ENCODE measurements at regions not wholly inside any gene's neighbourhood (a gene's known extent, or its start where the extent isn't known, plus 50 kb on each side); places are given as distances from the start of the nearest gene placed in this dataset.

GRCh38 chr20:40610730-40611129 lies 78.3 kb downstream of the MAFB start:
- Histone ChIP-seq H3K9me3 (ENCODE audit: control insufficient read depth, low read length) (no peaks in the 10 kb centered on the region), H3K4me1 (ENCODE audit: control insufficient read depth, insufficient read depth, low read length) (no peaks in the 10 kb centered on the region), H3K9ac (ENCODE audit: low read length) (no peak overlapping the region), H3K4me3 (ENCODE audit: low read length) (no peak overlapping the region), H3K27me3 (replicated peaks; ENCODE audit: control insufficient read depth, insufficient read depth, low read length) (peaks cover 21% of the 10 kb centered on the region), H3K36me3 (ENCODE audit: control insufficient read depth, insufficient read depth, low read length, severe bottlenecking) (no peaks in the 10 kb centered on the region)
- DNase-seq (ENCODE audit: low read depth), result no peak

- no peaks in the 10 kb centered on the region for H3K9me3 ChIP-seq (ENCODE audit: control insufficient read depth, low read length)
- DNase-seq (ENCODE audit: low read depth), result no peak
- no peak overlapping the region for H3K9ac ChIP-seq (ENCODE audit: low read length)
- no peaks in the 10 kb centered on the region for H3K36me3 ChIP-seq (ENCODE audit: control insufficient read depth, insufficient read depth, low read length, severe bottlenecking)
- no peak overlapping the region for H3K4me3 ChIP-seq (ENCODE audit: low read length)
- H3K4me1 ChIP-seq (ENCODE audit: control insufficient read depth, insufficient read depth, low read length), result no peaks in the 10 kb centered on the region
- peaks cover 32% of the 10 kb centered on the region for H3K27me3 ChIP-seq (replicated peaks; ENCODE audit: control insufficient read depth, insufficient read depth, low read length)
Measured at GRCh38 chr20:40607927-40608326, 81.1 kb downstream of the MAFB start.

- Histone ChIP-seq H3K27me3 (replicated peaks; ENCODE audit: control insufficient read depth, insufficient read depth, low read length) (peaks cover 32% of the 10 kb centered on the region), H3K36me3 (ENCODE audit: control insufficient read depth, insufficient read depth, low read length, severe bottlenecking) (no peaks in the 10 kb centered on the region), H3K4me1 (ENCODE audit: control insufficient read depth, insufficient read depth, low read length) (no peaks in the 10 kb centered on the region), H3K9ac (ENCODE audit: low read length) (no peak overlapping the region), H3K4me3 (ENCODE audit: low read length) (no peak overlapping the region), H3K9me3 (ENCODE audit: control insufficient read depth, low read length) (no peaks in the 10 kb centered on the region)
- no peak for DNase-seq (ENCODE audit: low read depth)
Measured at GRCh38 chr20:40606660-40607059, 82.4 kb downstream of the MAFB start.

- H3K9ac ChIP-seq (ENCODE audit: low read length), result no peak overlapping the region
- DNase-seq (ENCODE audit: low read depth), result no peak
- H3K9me3 ChIP-seq (ENCODE audit: control insufficient read depth, low read length), result no peaks in the 10 kb centered on the region
Measured at GRCh38 chr20:40606237-40606636, 82.8 kb downstream of the MAFB start.

GRCh38 chr20:40604416-40604815 lies 84.6 kb downstream of the MAFB start:
- Histone ChIP-seq H3K4me3 (ENCODE audit: low read length) (no peak overlapping the region), H3K36me3 (ENCODE audit: control insufficient read depth, insufficient read depth, low read length, severe bottlenecking) (no peaks in the 10 kb centered on the region), H3K9me3 (ENCODE audit: control insufficient read depth, low read length) (peaks cover 3% of the 10 kb centered on the region), H3K27me3 (replicated peaks; ENCODE audit: control insufficient read depth, insufficient read depth, low read length) (peaks cover 32% of the 10 kb centered on the region), H3K4me1 (ENCODE audit: control insufficient read depth, insufficient read depth, low read length) (no peaks in the 10 kb centered on the region), H3K9ac (ENCODE audit: low read length) (no peak overlapping the region)
- DNase-seq (ENCODE audit: low read depth), result no peak

More at GRCh38 chr20:40606237-40606636, 82.8 kb downstream of the MAFB start:
- Histone ChIP-seq H3K27me3 (replicated peaks; ENCODE audit: control insufficient read depth, insufficient read depth, low read length) (peaks cover 32% of the 10 kb centered on the region), H3K4me1 (ENCODE audit: control insufficient read depth, insufficient read depth, low read length) (no peaks in the 10 kb centered on the region), H3K36me3 (ENCODE audit: control insufficient read depth, insufficient read depth, low read length, severe bottlenecking) (no peaks in the 10 kb centered on the region), H3K4me3 (ENCODE audit: low read length) (no peak overlapping the region)

- Histone ChIP-seq H3K9me3 (ENCODE audit: control insufficient read depth, low read length) (peaks cover 15% of the 10 kb centered on the region), H3K27me3 (replicated peaks; ENCODE audit: control insufficient read depth, insufficient read depth, low read length) (peaks cover 28% of the 10 kb centered on the region), H3K9ac (ENCODE audit: low read length) (no peak overlapping the region), H3K4me1 (ENCODE audit: control insufficient read depth, insufficient read depth, low read length) (no peaks in the 10 kb centered on the region), H3K36me3 (ENCODE audit: control insufficient read depth, insufficient read depth, low read length, severe bottlenecking) (no peaks in the 10 kb centered on the region), H3K4me3 (ENCODE audit: low read length) (no peak overlapping the region)
- no peak for DNase-seq (ENCODE audit: low read depth)
Measured at GRCh38 chr20:40603057-40603651, 85.9 kb downstream of the MAFB start.

GRCh38 chr20:40602381-40602780 lies 86.7 kb downstream of the MAFB start:
- H3K4me1 ChIP-seq (ENCODE audit: control insufficient read depth, insufficient read depth, low read length), result no peaks in the 10 kb centered on the region
- H3K27me3 ChIP-seq (replicated peaks; ENCODE audit: control insufficient read depth, insufficient read depth, low read length), result peaks cover 22% of the 10 kb centered on the region
- peaks cover 15% of the 10 kb centered on the region for H3K9me3 ChIP-seq (ENCODE audit: control insufficient read depth, low read length)
- no peak overlapping the region for H3K4me3 ChIP-seq (ENCODE audit: low read length)
- no peaks in the 10 kb centered on the region for H3K36me3 ChIP-seq (ENCODE audit: control insufficient read depth, insufficient read depth, low read length, severe bottlenecking)
- DNase-seq (ENCODE audit: low read depth), result no peak
- no peak overlapping the region for H3K9ac ChIP-seq (ENCODE audit: low read length)

- no peak overlapping the region for H3K9ac ChIP-seq (ENCODE audit: low read length)
- no peaks in the 10 kb centered on the region for H3K4me1 ChIP-seq (ENCODE audit: control insufficient read depth, insufficient read depth, low read length)
- H3K4me3 ChIP-seq (ENCODE audit: low read length), result no peak overlapping the region
- peaks cover 12% of the 10 kb centered on the region for H3K27me3 ChIP-seq (replicated peaks; ENCODE audit: control insufficient read depth, insufficient read depth, low read length)
- H3K9me3 ChIP-seq (ENCODE audit: control insufficient read depth, low read length), result peaks cover 15% of the 10 kb centered on the region
- H3K36me3 ChIP-seq (ENCODE audit: control insufficient read depth, insufficient read depth, low read length, severe bottlenecking), result no peaks in the 10 kb centered on the region
- no peak for DNase-seq (ENCODE audit: low read depth)
Measured at GRCh38 chr20:40600441-40601219, 88.4 kb downstream of the MAFB start.

GRCh38 chr20:40599987-40600386 lies 89.0 kb downstream of the MAFB start:
- no peaks in the 10 kb centered on the region for H3K4me1 ChIP-seq (ENCODE audit: control insufficient read depth, insufficient read depth, low read length)
- H3K36me3 ChIP-seq (ENCODE audit: control insufficient read depth, insufficient read depth, low read length, severe bottlenecking), result no peaks in the 10 kb centered on the region
- no peak overlapping the region for H3K9ac ChIP-seq (ENCODE audit: low read length)
- H3K4me3 ChIP-seq (ENCODE audit: low read length), result no peak overlapping the region
- no peak for DNase-seq (ENCODE audit: low read depth)
- H3K9me3 ChIP-seq (ENCODE audit: control insufficient read depth, low read length), result peaks cover 15% of the 10 kb centered on the region
- peaks cover 9% of the 10 kb centered on the region for H3K27me3 ChIP-seq (replicated peaks; ENCODE audit: control insufficient read depth, insufficient read depth, low read length)

- Histone ChIP-seq H3K27me3 (replicated peaks; ENCODE audit: control insufficient read depth, insufficient read depth, low read length) (no peaks in the 10 kb centered on the region), H3K9me3 (ENCODE audit: control insufficient read depth, low read length) (no peaks in the 10 kb centered on the region), H3K9ac (ENCODE audit: low read length) (no peak overlapping the region), H3K4me1 (ENCODE audit: control insufficient read depth, insufficient read depth, low read length) (peaks cover 12% of the 10 kb centered on the region), H3K4me3 (ENCODE audit: low read length) (no peak overlapping the region), H3K36me3 (ENCODE audit: control insufficient read depth, insufficient read depth, low read length, severe bottlenecking) (no peaks in the 10 kb centered on the region)
- no peak for DNase-seq (ENCODE audit: low read depth)
Measured at GRCh38 chr20:40592941-40593340, 96.1 kb downstream of the MAFB start.

GRCh38 chr20:40591536-40591935 lies 97.5 kb downstream of the MAFB start:
- Histone ChIP-seq H3K9ac (ENCODE audit: low read length) (no peak overlapping the region), H3K9me3 (ENCODE audit: control insufficient read depth, low read length) (no peaks in the 10 kb centered on the region), H3K4me1 (ENCODE audit: control insufficient read depth, insufficient read depth, low read length) (peaks cover 12% of the 10 kb centered on the region), H3K4me3 (ENCODE audit: low read length) (no peak overlapping the region), H3K36me3 (ENCODE audit: control insufficient read depth, insufficient read depth, low read length, severe bottlenecking) (no peaks in the 10 kb centered on the region), H3K27me3 (replicated peaks; ENCODE audit: control insufficient read depth, insufficient read depth, low read length) (peaks cover under 1% of the 10 kb centered on the region)
- no peak for DNase-seq (ENCODE audit: low read depth)

All from adipocyte (in vitro differentiated cells).